Mammary epithelial cell (primary cell): ENCODE measurements at regions not wholly inside any gene's neighbourhood (a gene's known extent, or its start where the extent isn't known, plus 50 kb on each side); places are given as distances from the start of the nearest gene placed in this dataset.

Source experiments
- EZH2 ChIP-seq: IDR thresholded peaks from 2 replicates; pipeline ENCODE4 v1.6.1; 2012; ENCODE audit warnings: low read length, inconsistent platforms, borderline replicate concordance
- TF ChIP-seq, protein P1 (sequence below), 2 donors: IDR thresholded peaks in 1 of 2; conservative IDR thresholded peaks in 1 of 2; 2 replicates each; pipeline ENCODE4 v1.5.1; 2011 to 2012; ENCODE audit warnings: inconsistent platforms in 2 of 2, low read length in 2 of 2, mild to moderate bottlenecking in 2 of 2, control low read depth in 1 of 2, low read depth in 1 of 2; ENCODE audit not compliant: insufficient read depth in 1 of 2; ENCODE audit errors: extremely low read depth in 1 of 2

DNA sequence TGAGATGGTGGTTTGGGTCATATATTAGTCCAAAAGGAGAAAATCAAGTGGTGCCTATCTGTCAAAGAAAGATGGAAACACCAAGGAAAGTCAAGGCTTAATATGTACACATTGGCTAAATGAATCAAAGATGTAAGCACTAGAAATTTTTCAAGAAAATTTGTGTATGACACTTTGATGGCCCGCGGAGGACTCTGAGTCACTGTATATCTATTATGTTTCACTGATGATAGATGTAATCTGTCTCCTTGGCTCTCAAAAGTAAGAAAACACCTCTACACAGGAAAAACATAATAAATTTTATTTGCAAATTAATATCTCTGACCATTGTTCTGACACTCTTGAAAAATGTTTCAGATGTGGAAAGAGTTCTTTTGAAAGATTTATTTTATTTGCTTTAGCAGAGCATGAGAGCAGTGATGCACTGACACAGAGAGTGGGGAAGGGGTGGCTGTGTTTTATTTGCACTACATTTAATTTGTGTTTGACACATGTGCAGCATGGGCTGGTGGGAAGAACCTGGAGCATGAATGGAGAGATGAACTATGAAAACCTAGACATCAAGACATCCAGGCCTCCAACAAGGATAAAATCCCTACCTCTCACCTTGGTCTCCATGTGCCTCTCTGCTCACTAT lies 180.8 kb upstream of the GAS1 start:
- no peak for TF ChIP-seq EZH2
- TF ChIP-seq, protein P1, sequence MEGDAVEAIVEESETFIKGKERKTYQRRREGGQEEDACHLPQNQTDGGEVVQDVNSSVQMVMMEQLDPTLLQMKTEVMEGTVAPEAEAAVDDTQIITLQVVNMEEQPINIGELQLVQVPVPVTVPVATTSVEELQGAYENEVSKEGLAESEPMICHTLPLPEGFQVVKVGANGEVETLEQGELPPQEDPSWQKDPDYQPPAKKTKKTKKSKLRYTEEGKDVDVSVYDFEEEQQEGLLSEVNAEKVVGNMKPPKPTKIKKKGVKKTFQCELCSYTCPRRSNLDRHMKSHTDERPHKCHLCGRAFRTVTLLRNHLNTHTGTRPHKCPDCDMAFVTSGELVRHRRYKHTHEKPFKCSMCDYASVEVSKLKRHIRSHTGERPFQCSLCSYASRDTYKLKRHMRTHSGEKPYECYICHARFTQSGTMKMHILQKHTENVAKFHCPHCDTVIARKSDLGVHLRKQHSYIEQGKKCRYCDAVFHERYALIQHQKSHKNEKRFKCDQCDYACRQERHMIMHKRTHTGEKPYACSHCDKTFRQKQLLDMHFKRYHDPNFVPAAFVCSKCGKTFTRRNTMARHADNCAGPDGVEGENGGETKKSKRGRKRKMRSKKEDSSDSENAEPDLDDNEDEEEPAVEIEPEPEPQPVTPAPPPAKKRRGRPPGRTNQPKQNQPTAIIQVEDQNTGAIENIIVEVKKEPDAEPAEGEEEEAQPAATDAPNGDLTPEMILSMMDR (conservative IDR thresholded peaks at IDR 0.05 in 1 of 2, IDR thresholded peaks at IDR 0.05 in 1 of 2; ENCODE audit: extremely low read depth in 1 of 2, insufficient read depth in 1 of 2, low read depth in 1 of 2, low read length in 2 of 2): no peak
